ENCODE measurements at regions not wholly inside any gene's neighbourhood (a gene's known extent, or its start where the extent isn't known, plus 50 kb on each side); places are given as distances from the start of the nearest gene placed in this dataset.
"Not testable (repeated sequence)": the region's sequence is repeated elsewhere in the genome, so short reads cannot be mapped to it uniquely, and the experiment has no call there.

- no peak for DNase-seq (ENCODE audit: low spot score)
Measured at GRCh38 chr18:54433368-54433767, 75.7 kb downstream of the C18orf54 start.

- no peak for DNase-seq (ENCODE audit: low spot score)
Measured at GRCh38 chr18:54433857-54434256, 76.2 kb downstream of the C18orf54 start.

- no peak for DNase-seq (ENCODE audit: low spot score)
Measured at GRCh38 chr18:54434453-54434852, 76.7 kb downstream of the C18orf54 start.

- DNase-seq (ENCODE audit: low spot score) = no peak
Measured at GRCh38 chr18:54436501-54436900, 78.8 kb downstream of the C18orf54 start.

- no peak for DNase-seq (ENCODE audit: low spot score)
Measured at GRCh38 chr18:54440292-54440691, 82.6 kb downstream of the C18orf54 start.

GRCh38 chr18:54444319-54444914, 86.7 kb downstream of the C18orf54 start:
- DNase-seq (ENCODE audit: low spot score) = peak; percentile 19

GRCh38 chr18:54453996-54454395, 96.3 kb downstream of the C18orf54 start:
- no peak for DNase-seq (ENCODE audit: low spot score)

GRCh38 chr18:54465502-54465901, 107.8 kb downstream of the C18orf54 start:
- no peak for DNase-seq (ENCODE audit: low spot score)

GRCh38 chr18:54466248-54467005, 108.7 kb downstream of the C18orf54 start:
- no peak for DNase-seq (ENCODE audit: low spot score)

GRCh38 chr18:54479365-54479764, 111.7 kb upstream of the DYNAP start:
- DNase-seq (ENCODE audit: low spot score) = no peak

- DNase-seq (ENCODE audit: low spot score) = no peak
Measured at GRCh38 chr18:54480616-54481015, 110.4 kb upstream of the DYNAP start.

- not testable (repeated sequence) for DNase-seq (ENCODE audit: low spot score)
Measured at GRCh38 chr18:54502451-54502850, 88.6 kb upstream of the DYNAP start.

- DNase-seq (ENCODE audit: low spot score) = no peak
Measured at GRCh38 chr18:54503131-54503894, 87.7 kb upstream of the DYNAP start.

- peak; percentile 24 for DNase-seq (ENCODE audit: low spot score)
Measured at GRCh38 chr18:54506516-54507261, 84.4 kb upstream of the DYNAP start.

- DNase-seq (ENCODE audit: low spot score) = no peak
Measured at GRCh38 chr18:54509793-54510192, 81.3 kb upstream of the DYNAP start.

- DNase-seq (ENCODE audit: low spot score) = no peak
Measured at GRCh38 chr18:54515149-54515548, 75.9 kb upstream of the DYNAP start.

GRCh38 chr18:54517521-54517920, 73.5 kb upstream of the DYNAP start:
- no peak for DNase-seq (ENCODE audit: low spot score)

GRCh38 chr18:54521846-54522245, 69.2 kb upstream of the DYNAP start:
- no peak for DNase-seq (ENCODE audit: low spot score)

GRCh38 chr18:54528942-54529376, 62.1 kb upstream of the DYNAP start:
- no peak for DNase-seq (ENCODE audit: low spot score)

GRCh38 chr18:54529444-54529843, 61.6 kb upstream of the DYNAP start:
- no peak for DNase-seq (ENCODE audit: low spot score)

- no peak for DNase-seq (ENCODE audit: low spot score)
Measured at GRCh38 chr18:54530285-54530684, 60.8 kb upstream of the DYNAP start.

GRCh38 chr18:54531402-54532065, 59.5 kb upstream of the DYNAP start:
- DNase-seq (ENCODE audit: low spot score) = no peak
